Upper lobe of left lung (tissue), 6 donors: ENCODE measurements at regions not wholly inside any gene's neighbourhood (a gene's known extent, or its start where the extent isn't known, plus 50 kb on each side); places are given as distances from the start of the nearest gene placed in this dataset.

Source experiments
- ATAC-seq, 2 donors: fragments of 200-7000 bp; cut with Tn5 transposase; one replicate each; pipeline ENCODE4 v1.9.1; 2022; ENCODE audit warnings: mild to moderate bottlenecking in 2 of 2, moderate library complexity in 2 of 2; ENCODE audit not compliant: low FRiP score in 2 of 2
- DNase-seq, 2 donors: peaks; one replicate each; pipeline ENCODE4 v3.0.0-alpha.2; 2019 to 2020
- H3K27ac ChIP-seq, 4 donors: fragments of 200-600 bp; sonication (generic); one replicate each; pipeline ENCODE4 v1.5.1; 2016 to 2019
- H3K27me3 ChIP-seq, 4 donors: fragments of 200-600 bp; sonication (generic); one replicate each; pipeline ENCODE4 v1.5.1; 2017 to 2019
- H3K36me3 ChIP-seq, 4 donors: fragments of 200-600 bp; sonication (generic); one replicate each; pipeline ENCODE4 v1.5.1; 2016 to 2019
- H3K4me1 ChIP-seq, 4 donors: fragments of 200-600 bp; sonication (generic); one replicate each; pipeline ENCODE4 v1.5.1; 2018 to 2019
- H3K4me3 ChIP-seq, 4 donors: fragments of 200-600 bp; sonication (generic); one replicate each; pipeline ENCODE4 v1.5.1; 2017 to 2019; ENCODE audit warnings: mild to moderate bottlenecking in 2 of 4, moderate library complexity in 1 of 4
- H3K9me3 ChIP-seq, 4 donors: fragments of 200-600 bp; sonication (generic); one replicate each; pipeline ENCODE4 v1.5.1; 2018 to 2019
- CTCF ChIP-seq, 6 experiments: fragments of 450-650 bp in 4 of 6; fragments of 200-600 bp in 2 of 6; sonication (generic) in 2 of 6; IDR thresholded peaks; one replicate each; pipeline ENCODE4 v1.5.1; 2016 to 2019; ENCODE audit warnings: antibody characterized with exemption in 6 of 6
- EP300 ChIP-seq, 4 donors: sonication (generic); formaldehyde crosslinking; IDR thresholded peaks; one replicate each; pipeline ENCODE4 v1.5.1; 2017; ENCODE audit warnings: antibody characterized with exemption in 4 of 4, control low read depth in 2 of 4
- POLR2A ChIP-seq, 4 donors: fragments of 450-650 bp; IDR thresholded peaks; one replicate each; pipeline ENCODE4 v1.5.1; 2016 to 2017; ENCODE audit warnings: antibody characterized with exemption in 4 of 4, mild to moderate bottlenecking in 2 of 4
- POLR2AphosphoS5 ChIP-seq, 2 donors: sonication (generic); formaldehyde crosslinking; IDR thresholded peaks; one replicate each; pipeline ENCODE4 v1.5.1; 2017; ENCODE audit warnings: antibody characterized with exemption in 2 of 2
- WGBS, 2 donors: methylation state at CpG; one replicate each; pipeline ENCODE4 v1.1.5; 2017 to 2018; 5-methylcytosine and 5-hydroxymethylcytosine counted together
- donor health status: DM: no; HTN: no; CAD: no; lungs with moderate emphysema.
- donor health status: DM: no; HTN: yes; CAD: no; lungs with severe emphysema.

DNA sequence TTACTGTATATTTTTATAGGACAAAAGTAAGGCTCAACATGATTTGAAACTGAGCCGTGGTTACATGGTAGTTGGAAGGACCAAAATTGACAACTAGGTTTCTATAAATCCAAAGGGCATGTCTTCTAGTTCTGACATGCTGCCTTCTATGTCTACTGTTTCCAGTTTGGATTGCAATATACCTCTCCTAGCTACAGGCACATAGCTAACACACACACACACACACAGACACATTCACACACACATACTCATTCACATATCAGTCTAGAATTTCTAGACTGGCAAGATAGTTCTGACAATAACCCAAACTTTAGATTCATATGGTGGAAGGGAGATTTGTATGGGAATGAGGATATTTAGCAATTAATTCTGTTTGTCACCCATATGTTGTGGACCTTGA, 544.8 kb upstream of the CAMK1G start:
- H3K27me3 ChIP-seq: no peaks in the 10 kb centered on the region
- no peaks in the 10 kb centered on the region for H3K36me3 ChIP-seq
- peaks cover 0 to 8% (median 0%) of the 10 kb centered on the region in 4 donors for H3K4me1 ChIP-seq
- DNase-seq (no peak), ATAC-seq (no peak)
- no peaks in the 10 kb centered on the region for H3K9me3 ChIP-seq
- no peak overlapping the region for H3K27ac ChIP-seq
- no peak overlapping the region for H3K4me3 ChIP-seq
- 84 to 96% methylated on average over 1 of the region's 1 CpG for WGBS, 2 donors
- no peak for TF ChIP-seq POLR2A (IDR thresholded peaks at IDR 0.05)
- TF ChIP-seq CTCF (IDR thresholded peaks at IDR 0.05): no peak
- TF ChIP-seq EP300 (IDR thresholded peaks at IDR 0.05): no peak
- no peak for TF ChIP-seq POLR2AphosphoS5 (IDR thresholded peaks at IDR 0.05)

GRCh38 chr1:209040351-209040750, 543.2 kb upstream of the CAMK1G start:
- no peak overlapping the region for H3K4me3 ChIP-seq
- no peak for ATAC-seq
- H3K27me3 ChIP-seq: no peaks in the 10 kb centered on the region
- no peak for DNase-seq
- H3K27ac ChIP-seq: no peak overlapping the region
- no peaks in the 10 kb centered on the region for H3K36me3 ChIP-seq
- TF ChIP-seq EP300 (IDR thresholded peaks at IDR 0.05): no peak
- no peaks in the 10 kb centered on the region for H3K9me3 ChIP-seq
- WGBS, 2 donors: 90 to 97% methylated on average over 3 of the region's 3 CpGs
- H3K4me1 ChIP-seq: peaks cover 0 to 8% (median 2%) of the 10 kb centered on the region in 4 donors

DNA sequence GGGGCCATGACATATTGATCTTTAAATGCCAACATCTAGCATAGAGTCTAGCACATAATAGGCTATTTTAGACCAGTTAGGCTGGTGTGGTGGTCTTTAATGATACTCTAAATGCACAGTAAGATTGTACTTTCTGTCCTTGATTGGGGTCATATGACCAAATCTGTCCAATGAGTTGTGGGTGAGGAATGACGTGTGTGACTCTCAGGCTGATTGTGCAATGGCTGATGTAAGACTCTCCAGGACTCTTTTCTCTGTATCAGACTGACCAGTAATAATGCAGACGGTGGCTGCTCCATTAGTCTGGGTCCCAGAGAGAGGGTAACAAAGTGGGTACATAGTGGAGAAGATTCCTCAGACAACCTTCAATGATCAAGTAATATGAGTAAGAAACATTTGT, 541.6 kb upstream of the CAMK1G start:
- Histone ChIP-seq H3K27ac (no peak overlapping the region), H3K36me3 (no peaks in the 10 kb centered on the region), H3K9me3 (no peaks in the 10 kb centered on the region), H3K4me3 (no peak overlapping the region), H3K4me1 (peaks cover 0 to 8% (median 2%) of the 10 kb centered on the region in 4 donors), H3K27me3 (no peaks in the 10 kb centered on the region)
- 51 to 66% methylated on average over 2 of the region's 2 CpGs for WGBS, 2 donors
- ATAC-seq (no peak), DNase-seq (no peak)
- TF ChIP-seq POLR2A (IDR thresholded peaks at IDR 0.05) (no peak), POLR2AphosphoS5 (IDR thresholded peaks at IDR 0.05) (no peak), EP300 (IDR thresholded peaks at IDR 0.05) (no peak), CTCF (IDR thresholded peaks at IDR 0.05) (no peak)

DNA sequence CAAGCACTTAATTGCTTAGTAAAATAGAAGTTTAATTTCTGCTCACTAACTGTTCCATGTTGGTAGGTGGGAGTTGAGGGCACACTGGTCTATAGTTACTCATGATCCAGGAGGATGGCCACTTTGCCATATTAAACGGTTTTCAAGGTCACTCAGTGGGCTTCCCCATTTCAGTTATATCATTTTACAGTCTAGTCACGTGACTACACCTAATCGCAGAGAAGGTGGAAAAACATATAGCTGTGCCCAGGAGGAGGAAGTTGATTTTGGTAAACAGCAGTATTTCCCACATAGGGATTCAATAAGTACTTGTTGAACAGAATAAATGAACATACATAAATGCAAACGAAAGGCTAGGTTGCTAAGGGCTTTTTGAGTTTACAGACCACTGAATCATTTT, 541.1 kb upstream of the CAMK1G start:
- peaks cover 0 to 8% (median 2%) of the 10 kb centered on the region in 4 donors for H3K4me1 ChIP-seq
- TF ChIP-seq CTCF (IDR thresholded peaks at IDR 0.05) (no peak), EP300 (IDR thresholded peaks at IDR 0.05) (no peak), POLR2AphosphoS5 (IDR thresholded peaks at IDR 0.05) (no peak), POLR2A (IDR thresholded peaks at IDR 0.05) (no peak)
- ATAC-seq (no peak), DNase-seq (no peak)
- no peaks in the 10 kb centered on the region for H3K27me3 ChIP-seq
- H3K36me3 ChIP-seq: no peaks in the 10 kb centered on the region
- H3K27ac ChIP-seq: no peak overlapping the region
- H3K9me3 ChIP-seq: no peaks in the 10 kb centered on the region
- WGBS, 2 donors: 69 to 77% methylated on average over 4 of the region's 4 CpGs
- no peak overlapping the region for H3K4me3 ChIP-seq

- Histone ChIP-seq H3K9me3 (no peaks in the 10 kb centered on the region), H3K27ac (peak overlapping the region in 1 of 4 donors; percentile 55), H3K36me3 (no peaks in the 10 kb centered on the region), H3K27me3 (no peaks in the 10 kb centered on the region), H3K4me1 (peaks cover 0 to 5% (median 0%) of the 10 kb centered on the region in 4 donors), H3K4me3 (no peak overlapping the region)
- ATAC-seq (peak; percentile 37 to 56), DNase-seq (peak in 1 of 2 donors; percentile 44)
- TF ChIP-seq EP300 (IDR thresholded peaks at IDR 0.05): peak in 1 of 4 donors; percentile 35
- no peak for TF ChIP-seq POLR2A (IDR thresholded peaks at IDR 0.05)
- TF ChIP-seq POLR2AphosphoS5 (IDR thresholded peaks at IDR 0.05): no peak
- TF ChIP-seq CTCF (IDR thresholded peaks at IDR 0.05): no peak
- 54 to 57% methylated on average over 4 of the region's 4 CpGs for WGBS, 2 donors
Measured at GRCh38 chr1:209045331-209046057, 538.0 kb upstream of the CAMK1G start.
